ENCODE measurements at regions not wholly inside any gene's neighbourhood (a gene's known extent, or its start where the extent isn't known, plus 50 kb on each side); places are given as distances from the start of the nearest gene placed in this dataset.

GRCh38 chr10:27451054-27451453 is 53.0 kb upstream of the RAB18 start:
- intact Hi-C loops (cut with DNase I), result no loop called here
- Histone ChIP-seq H3K4me3 (no peak overlapping the region), H3K4me1 (no peaks in the 10 kb centered on the region), H3K27ac (no peak overlapping the region), H3K9me3 (no peaks in the 10 kb centered on the region), H3K27me3 (ENCODE audit: insufficient read depth in 3 of 3, low read length in 2 of 3) (no peaks in the 10 kb centered on the region), H3K36me3 (ENCODE audit: insufficient read depth in 1 of 2, low read depth in 1 of 2) (no peaks in the 10 kb centered on the region)
- 89 to 92% (median 89%) methylated on average over 6 of the region's 6 CpGs for WGBS, 3 donors
- TF ChIP-seq CTCF (IDR thresholded peaks at IDR 0.05), result no peak
- ATAC-seq (no peak), DNase-seq (no peak)

GRCh38 chr10:27450225-27450624 is 53.9 kb upstream of the RAB18 start:
- ATAC-seq (no peak), DNase-seq (no peak)
- no peaks in the 10 kb centered on the region for H3K9me3 ChIP-seq
- H3K4me3 ChIP-seq, result no peak overlapping the region
- H3K27me3 ChIP-seq (ENCODE audit: insufficient read depth in 3 of 3, low read length in 2 of 3), result no peaks in the 10 kb centered on the region
- H3K36me3 ChIP-seq (ENCODE audit: insufficient read depth in 1 of 2, low read depth in 1 of 2), result no peaks in the 10 kb centered on the region
- TF ChIP-seq CTCF (IDR thresholded peaks at IDR 0.05), result no peak
- intact Hi-C loops (cut with DNase I), result no loop called here
- no peaks in the 10 kb centered on the region for H3K4me1 ChIP-seq
- no peak overlapping the region for H3K27ac ChIP-seq

DNA sequence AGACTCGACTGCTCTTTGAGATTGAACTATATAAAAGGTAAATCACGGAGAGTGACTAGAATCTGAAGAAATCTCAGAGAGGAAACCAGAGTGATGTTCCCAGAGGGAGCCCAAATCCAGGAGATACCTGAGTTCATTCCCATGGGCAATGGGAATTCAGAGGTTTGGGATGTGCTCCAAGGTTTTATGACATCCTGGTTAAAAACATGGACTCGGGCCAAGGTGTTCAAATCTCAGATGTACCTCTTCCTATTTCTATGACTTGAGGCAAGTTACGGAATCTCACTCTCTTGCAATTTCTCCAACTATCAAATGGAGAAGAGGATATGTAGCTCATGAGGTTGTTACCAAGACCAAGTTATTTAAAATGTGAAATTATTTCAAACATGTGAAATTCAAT is 54.5 kb upstream of the RAB18 start:
- TF ChIP-seq CTCF (IDR thresholded peaks at IDR 0.05), result no peak
- no peak overlapping the region for H3K27ac ChIP-seq
- H3K36me3 ChIP-seq (ENCODE audit: insufficient read depth in 1 of 2, low read depth in 1 of 2), result no peaks in the 10 kb centered on the region
- H3K4me1 ChIP-seq, result no peaks in the 10 kb centered on the region
- no peaks in the 10 kb centered on the region for H3K9me3 ChIP-seq
- H3K27me3 ChIP-seq (ENCODE audit: insufficient read depth in 3 of 3, low read length in 2 of 3), result no peaks in the 10 kb centered on the region
- intact Hi-C loops (cut with DNase I), result loop anchor here (5.0 to 10.0 kb wide), 2 partner anchors 208 to 795 kb away; no protein-coding TSS in a partner anchor
- H3K4me3 ChIP-seq, result no peak overlapping the region
- no peak for ATAC-seq
- 76 to 83% (median 83%) methylated on average over 4 of the region's 4 CpGs for WGBS, 3 donors
- DNase-seq, result no peak

- WGBS, 3 donors, result 75 to 86% (median 83%) methylated on average over 2 of the region's 2 CpGs
- Histone ChIP-seq H3K36me3 (ENCODE audit: insufficient read depth in 1 of 2, low read depth in 1 of 2) (no peaks in the 10 kb centered on the region), H3K4me3 (no peak overlapping the region), H3K4me1 (no peaks in the 10 kb centered on the region), H3K27me3 (ENCODE audit: insufficient read depth in 3 of 3, low read length in 2 of 3) (no peaks in the 10 kb centered on the region), H3K9me3 (no peaks in the 10 kb centered on the region), H3K27ac (no peak overlapping the region)
- DNase-seq, result no peak
- no peak for TF ChIP-seq CTCF (IDR thresholded peaks at IDR 0.05)
- intact Hi-C loops (cut with DNase I), result loop anchor here (5.0 to 10.0 kb wide), 2 partner anchors 208 to 796 kb away; no protein-coding TSS in a partner anchor
- no peak for ATAC-seq
Measured at GRCh38 chr10:27448921-27449320, 55.2 kb upstream of the RAB18 start.

DNA sequence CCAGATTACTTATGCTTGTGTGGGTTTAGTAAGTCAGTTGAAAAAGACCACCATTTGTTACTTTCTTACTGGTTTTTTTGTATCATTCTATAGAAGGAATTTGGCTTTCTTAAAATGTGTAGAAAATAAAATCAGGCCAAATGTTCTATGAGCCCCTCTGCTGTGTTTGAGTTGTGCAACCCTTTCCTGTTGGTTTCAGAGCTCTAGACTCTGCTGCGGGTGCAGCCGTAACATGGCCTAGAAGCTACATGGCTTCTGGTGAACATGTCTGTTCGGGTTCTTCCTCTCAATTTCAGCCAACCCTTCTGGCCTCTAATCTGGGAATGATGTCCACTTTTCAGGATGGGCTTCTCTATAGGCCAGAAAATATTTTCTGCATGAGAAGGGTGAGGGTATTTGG is 56.6 kb upstream of the RAB18 start:
- Histone ChIP-seq H3K27ac (no peak overlapping the region), H3K4me3 (no peak overlapping the region), H3K36me3 (ENCODE audit: insufficient read depth in 1 of 2, low read depth in 1 of 2) (no peaks in the 10 kb centered on the region), H3K9me3 (no peaks in the 10 kb centered on the region), H3K27me3 (ENCODE audit: insufficient read depth in 3 of 3, low read length in 2 of 3) (no peaks in the 10 kb centered on the region), H3K4me1 (no peaks in the 10 kb centered on the region)
- TF ChIP-seq CTCF (IDR thresholded peaks at IDR 0.05), result no peak
- 86 to 92% (median 89%) methylated on average over 3 of the region's 3 CpGs for WGBS, 3 donors
- DNase-seq (no peak), ATAC-seq (no peak)
- intact Hi-C loops (cut with DNase I), result loop anchor here (2.0 to 10.0 kb wide), 3 partner anchors 209 to 797 kb away; no protein-coding TSS in a partner anchor

All from psoas muscle (tissue), 7 donors.